ENCODE measurements at regions not wholly inside any gene's neighbourhood (a gene's known extent, or its start where the extent isn't known, plus 50 kb on each side); places are given as distances from the start of the nearest gene placed in this dataset.

GRCh38 chr2:64794426-64794995, 140.8 kb upstream of the SERTAD2 start:
- no peak for TF ChIP-seq EP300 (IDR thresholded peaks at IDR 0.05)
- no peak for TF ChIP-seq CTCF (IDR thresholded peaks at IDR 0.05)
